Gastrocnemius medialis (tissue), 4 donors: ENCODE measurements at regions not wholly inside any gene's neighbourhood (a gene's known extent, or its start where the extent isn't known, plus 50 kb on each side); places are given as distances from the start of the nearest gene placed in this dataset.

Source experiments
- POLR2A ChIP-seq, 2 donors: fragments of 450-650 bp; IDR thresholded peaks; one replicate each; pipeline ENCODE4 v1.6.1; 2017; ENCODE audit warnings: antibody characterized with exemption in 2 of 2, mild to moderate bottlenecking in 2 of 2, moderate library complexity in 2 of 2
- TF ChIP-seq, protein P1 (sequence below), 5 experiments: fragments of 450-650 bp in 3 of 5; fragments of 200-600 bp in 2 of 5; sonication (generic) in 2 of 5; IDR thresholded peaks in 4 of 5; conservative IDR thresholded peaks in 1 of 5; 1 replicate in 4 of 5; 2 replicates in 1 of 5; pipeline ENCODE4 v1.5.1; 2016 to 2019; ENCODE audit warnings: antibody characterized with exemption in 5 of 5, mild to moderate bottlenecking in 3 of 5, moderate library complexity in 3 of 5

DNA sequence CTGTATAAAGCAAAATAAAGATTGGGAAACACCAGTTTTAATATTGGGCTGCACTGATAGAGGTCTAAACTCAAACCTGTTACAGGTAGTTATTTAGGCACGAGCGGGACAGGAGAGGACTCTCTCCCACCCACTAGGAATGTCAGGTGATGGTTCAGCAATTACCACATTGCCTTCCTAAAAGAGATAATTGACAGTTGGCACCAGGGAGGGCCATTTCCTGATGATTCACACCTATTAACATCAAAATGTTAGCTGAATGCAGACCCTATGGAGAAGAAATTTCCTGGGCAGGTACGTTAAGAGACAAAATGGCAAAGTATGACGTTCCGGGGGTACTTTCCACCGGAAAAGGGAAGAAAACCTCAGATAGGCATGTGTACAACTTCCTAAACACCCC, 272.6 kb downstream of the SDHAF3 start:
- TF ChIP-seq, protein P1, sequence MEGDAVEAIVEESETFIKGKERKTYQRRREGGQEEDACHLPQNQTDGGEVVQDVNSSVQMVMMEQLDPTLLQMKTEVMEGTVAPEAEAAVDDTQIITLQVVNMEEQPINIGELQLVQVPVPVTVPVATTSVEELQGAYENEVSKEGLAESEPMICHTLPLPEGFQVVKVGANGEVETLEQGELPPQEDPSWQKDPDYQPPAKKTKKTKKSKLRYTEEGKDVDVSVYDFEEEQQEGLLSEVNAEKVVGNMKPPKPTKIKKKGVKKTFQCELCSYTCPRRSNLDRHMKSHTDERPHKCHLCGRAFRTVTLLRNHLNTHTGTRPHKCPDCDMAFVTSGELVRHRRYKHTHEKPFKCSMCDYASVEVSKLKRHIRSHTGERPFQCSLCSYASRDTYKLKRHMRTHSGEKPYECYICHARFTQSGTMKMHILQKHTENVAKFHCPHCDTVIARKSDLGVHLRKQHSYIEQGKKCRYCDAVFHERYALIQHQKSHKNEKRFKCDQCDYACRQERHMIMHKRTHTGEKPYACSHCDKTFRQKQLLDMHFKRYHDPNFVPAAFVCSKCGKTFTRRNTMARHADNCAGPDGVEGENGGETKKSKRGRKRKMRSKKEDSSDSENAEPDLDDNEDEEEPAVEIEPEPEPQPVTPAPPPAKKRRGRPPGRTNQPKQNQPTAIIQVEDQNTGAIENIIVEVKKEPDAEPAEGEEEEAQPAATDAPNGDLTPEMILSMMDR (IDR thresholded peaks at IDR 0.05 in 4 of 5, conservative IDR thresholded peaks at IDR 0.05 in 1 of 5) = no peak
- no peak for TF ChIP-seq POLR2A (IDR thresholded peaks at IDR 0.05)
